Fibroblast of lung (primary cell): ENCODE measurements at regions not wholly inside any gene's neighbourhood (a gene's known extent, or its start where the extent isn't known, plus 50 kb on each side); places are given as distances from the start of the nearest gene placed in this dataset.

Source experiments
- DNase-seq, 2 donors: peaks; one replicate each; pipeline versions ENCODE4 v3.0.0 to v3.0.0-alpha.2; 2010; ENCODE audit warnings: low read depth in 2 of 2
- H2AFZ ChIP-seq: 2 replicates; pipeline ENCODE4 v1.5.1; 2012; ENCODE audit warnings: low read length, control low read depth, inconsistent platforms
- H3K27ac ChIP-seq: 2 replicates; pipeline ENCODE4 v1.5.1; 2011; ENCODE audit warnings: low read length, control low read depth; ENCODE audit not compliant: insufficient read depth
- H3K27me3 ChIP-seq: 2 replicates; pipeline ENCODE4 v1.5.1; 2011; ENCODE audit warnings: mild to moderate bottlenecking, low read length; ENCODE audit not compliant: control insufficient read depth, insufficient read depth
- H3K36me3 ChIP-seq: 2 replicates; pipeline ENCODE4 v1.5.1; 2011; ENCODE audit warnings: low read length; ENCODE audit not compliant: control insufficient read depth, insufficient read depth
- H3K4me1 ChIP-seq: 2 replicates; pipeline ENCODE4 v1.5.1; 2011; ENCODE audit warnings: low read length; ENCODE audit not compliant: control insufficient read depth, insufficient read depth; ENCODE audit errors: extremely low read depth
- H3K4me2 ChIP-seq: 2 replicates; pipeline ENCODE4 v1.5.1; 2011; ENCODE audit warnings: low read length, control low read depth; ENCODE audit not compliant: insufficient read depth; ENCODE audit errors: extremely low read depth
- H3K4me3 ChIP-seq, 4 experiments: fragments of 200-600 bp in 1 of 4; sonication (generic) in 1 of 4; replicated peaks in 1 of 4; 2 replicates each; pipeline ENCODE4 v1.5.1; 2011 to 2016; ENCODE audit warnings: low read length in 4 of 4, low read depth in 3 of 4, mild to moderate bottlenecking in 3 of 4, control low read depth in 2 of 4, inconsistent platforms in 1 of 4, mixed read lengths in 1 of 4; ENCODE audit not compliant: insufficient read depth in 1 of 4; ENCODE audit errors: control extremely low read depth in 1 of 4
- H3K79me2 ChIP-seq: 2 replicates; pipeline ENCODE4 v1.5.1; 2012; ENCODE audit warnings: mild to moderate bottlenecking, low read length, inconsistent platforms; ENCODE audit not compliant: control insufficient read depth, insufficient read depth
- H3K9ac ChIP-seq: 2 replicates; pipeline ENCODE4 v1.5.1; 2011; ENCODE audit warnings: mild to moderate bottlenecking, low read length, control low read depth; ENCODE audit not compliant: insufficient read depth
- H3K9me3 ChIP-seq: 2 replicates; pipeline ENCODE4 v1.5.1; 2012; ENCODE audit warnings: low read depth, low read length; ENCODE audit not compliant: control insufficient read depth, insufficient read depth
- H4K20me1 ChIP-seq: 2 replicates; pipeline ENCODE4 v1.5.1; 2011; ENCODE audit warnings: low read length; ENCODE audit not compliant: control insufficient read depth, insufficient read depth; ENCODE audit errors: extremely low read depth
- EZH2 ChIP-seq: IDR thresholded peaks from 2 replicates; pipeline ENCODE4 v1.5.1; 2012; ENCODE audit warnings: low read length, control low read depth, mild to moderate bottlenecking; ENCODE audit errors: missing control alignments
- TF ChIP-seq, protein P1 (sequence below), 2 donors: IDR thresholded peaks in 1 of 2; conservative IDR thresholded peaks in 1 of 2; 1 replicate in 1 of 2; 2 replicates in 1 of 2; pipeline ENCODE4 v1.5.1; 2011 to 2012; ENCODE audit warnings: low read length in 2 of 2, control low read depth in 1 of 2, inconsistent platforms in 1 of 2, low read depth in 1 of 2, mild to moderate bottlenecking in 1 of 2

DNA sequence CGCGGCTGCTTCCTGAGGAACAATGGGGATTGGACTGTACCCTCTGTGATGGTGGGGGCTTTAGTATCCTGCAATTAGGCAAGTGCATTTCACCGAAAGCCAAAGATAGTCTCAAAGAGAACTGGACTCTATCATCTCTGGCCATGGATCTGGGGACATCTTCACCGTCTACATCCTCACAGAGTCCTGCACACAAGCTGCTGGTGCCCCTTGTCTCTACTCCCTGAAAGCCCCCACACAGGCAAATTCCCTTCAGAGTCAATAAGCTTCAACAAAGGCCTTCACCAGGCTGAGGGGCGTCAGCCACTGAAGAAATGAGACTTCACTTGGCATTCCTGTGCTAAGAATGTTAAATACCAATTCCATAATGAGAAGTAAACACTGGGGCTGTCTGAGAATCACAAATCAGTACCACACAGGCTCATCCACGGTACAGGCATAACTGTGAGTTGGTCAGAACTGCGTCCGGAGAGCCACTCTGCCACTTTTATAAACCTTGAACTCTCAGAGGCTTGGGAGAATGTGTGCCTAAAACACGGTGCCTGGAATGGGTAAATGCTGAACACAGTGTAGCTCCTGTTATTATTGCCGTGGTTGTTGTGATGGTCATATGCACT, 432.7 kb downstream of the ZNF521 start:
- H3K9me3 ChIP-seq: no peaks in the 10 kb centered on the region
- H2AFZ ChIP-seq: no peak overlapping the region
- TF ChIP-seq EZH2: no peak
- TF ChIP-seq, protein P1, sequence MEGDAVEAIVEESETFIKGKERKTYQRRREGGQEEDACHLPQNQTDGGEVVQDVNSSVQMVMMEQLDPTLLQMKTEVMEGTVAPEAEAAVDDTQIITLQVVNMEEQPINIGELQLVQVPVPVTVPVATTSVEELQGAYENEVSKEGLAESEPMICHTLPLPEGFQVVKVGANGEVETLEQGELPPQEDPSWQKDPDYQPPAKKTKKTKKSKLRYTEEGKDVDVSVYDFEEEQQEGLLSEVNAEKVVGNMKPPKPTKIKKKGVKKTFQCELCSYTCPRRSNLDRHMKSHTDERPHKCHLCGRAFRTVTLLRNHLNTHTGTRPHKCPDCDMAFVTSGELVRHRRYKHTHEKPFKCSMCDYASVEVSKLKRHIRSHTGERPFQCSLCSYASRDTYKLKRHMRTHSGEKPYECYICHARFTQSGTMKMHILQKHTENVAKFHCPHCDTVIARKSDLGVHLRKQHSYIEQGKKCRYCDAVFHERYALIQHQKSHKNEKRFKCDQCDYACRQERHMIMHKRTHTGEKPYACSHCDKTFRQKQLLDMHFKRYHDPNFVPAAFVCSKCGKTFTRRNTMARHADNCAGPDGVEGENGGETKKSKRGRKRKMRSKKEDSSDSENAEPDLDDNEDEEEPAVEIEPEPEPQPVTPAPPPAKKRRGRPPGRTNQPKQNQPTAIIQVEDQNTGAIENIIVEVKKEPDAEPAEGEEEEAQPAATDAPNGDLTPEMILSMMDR (conservative IDR thresholded peaks at IDR 0.05 in 1 of 2, IDR thresholded peaks at IDR 0.05 in 1 of 2; ENCODE audit: low read depth in 1 of 2, low read length in 2 of 2): no peak
- no peak for DNase-seq
- no peaks in the 10 kb centered on the region for H3K27me3 ChIP-seq
- H3K4me2 ChIP-seq: no peak overlapping the region
- no peaks in the 10 kb centered on the region for H4K20me1 ChIP-seq
- no peaks in the 10 kb centered on the region for H3K79me2 ChIP-seq
- no peak overlapping the region for H3K9ac ChIP-seq
- H3K4me3 ChIP-seq: no peak overlapping the region
- no peaks in the 10 kb centered on the region for H3K36me3 ChIP-seq
- H3K27ac ChIP-seq: no peak overlapping the region
- no peaks in the 10 kb centered on the region for H3K4me1 ChIP-seq

DNA sequence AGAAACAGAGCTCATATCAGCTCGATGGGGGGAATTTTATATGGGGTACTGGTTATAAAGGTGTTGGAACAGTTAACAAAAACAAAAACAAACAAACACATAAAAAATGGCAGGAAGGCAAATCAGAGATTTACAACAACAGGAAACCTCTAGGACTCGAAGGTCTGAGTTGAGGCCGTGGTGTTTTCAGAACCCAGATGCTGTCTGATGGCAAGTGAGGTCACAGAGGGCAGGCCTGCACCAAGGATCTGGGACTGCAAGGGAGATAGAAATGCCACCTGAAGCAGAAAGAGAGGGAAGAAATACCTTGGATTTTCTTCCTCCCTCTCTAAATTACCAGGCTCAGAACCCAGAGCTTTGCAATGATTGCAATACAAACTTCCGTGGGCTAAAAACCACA, 429.5 kb downstream of the ZNF521 start:
- Histone ChIP-seq H3K4me1 (no peaks in the 10 kb centered on the region), H3K27me3 (no peaks in the 10 kb centered on the region), H2AFZ (no peak overlapping the region), H4K20me1 (no peaks in the 10 kb centered on the region), H3K79me2 (no peaks in the 10 kb centered on the region), H3K9ac (no peak overlapping the region), H3K9me3 (no peaks in the 10 kb centered on the region), H3K4me2 (no peak overlapping the region), H3K4me3 (no peak overlapping the region), H3K27ac (no peak overlapping the region), H3K36me3 (no peaks in the 10 kb centered on the region)
- TF ChIP-seq, protein P1 (conservative IDR thresholded peaks at IDR 0.05 in 1 of 2, IDR thresholded peaks at IDR 0.05 in 1 of 2; ENCODE audit: low read depth in 1 of 2, low read length in 2 of 2): no peak
- TF ChIP-seq EZH2: no peak
- no peak for DNase-seq

DNA sequence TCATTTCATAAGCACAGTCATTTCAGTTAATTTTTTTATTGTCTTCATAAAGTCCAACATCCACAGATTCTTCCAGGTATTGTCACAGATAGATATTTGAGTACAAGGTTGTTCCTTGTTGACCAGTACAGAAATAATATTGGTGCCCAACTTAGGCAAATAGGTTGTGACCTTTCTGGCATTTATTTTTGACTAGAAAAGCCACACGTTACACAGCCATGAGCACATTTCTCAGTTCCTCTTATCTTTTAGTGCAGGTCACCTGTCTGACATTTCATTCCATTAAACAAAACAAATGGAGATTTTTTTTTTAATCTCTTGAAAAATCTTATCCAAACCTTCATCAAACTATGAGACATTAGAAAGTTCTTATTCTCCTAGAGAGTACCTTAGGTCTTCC, 428.8 kb downstream of the ZNF521 start:
- DNase-seq: no peak
- Histone ChIP-seq H3K4me3 (no peak overlapping the region), H3K79me2 (no peaks in the 10 kb centered on the region), H4K20me1 (no peaks in the 10 kb centered on the region), H3K27ac (no peak overlapping the region), H3K4me2 (no peak overlapping the region), H3K4me1 (no peaks in the 10 kb centered on the region), H3K9ac (no peak overlapping the region), H3K36me3 (no peaks in the 10 kb centered on the region), H3K27me3 (no peaks in the 10 kb centered on the region), H3K9me3 (no peaks in the 10 kb centered on the region), H2AFZ (no peak overlapping the region)
- TF ChIP-seq, protein P1 (conservative IDR thresholded peaks at IDR 0.05 in 1 of 2, IDR thresholded peaks at IDR 0.05 in 1 of 2; ENCODE audit: low read depth in 1 of 2, low read length in 2 of 2): no peak
- no peak for TF ChIP-seq EZH2
